GM23338 (cell line): ENCODE measurements at regions not wholly inside any gene's neighbourhood (a gene's known extent, or its start where the extent isn't known, plus 50 kb on each side); places are given as distances from the start of the nearest gene placed in this dataset.

Source experiments
- ATAC-seq: fragments of 200-7000 bp; cut with Tn5 transposase; 3 replicates; pipeline ENCODE4 v1.9.1; 2020
- DNase-seq: peaks from one replicate; pipeline ENCODE4 v3.0.0-alpha.2; 2015; ENCODE audit warnings: low spot score
- H2AFZ ChIP-seq: fragments of 200-600 bp; sonication (generic); 2 replicates; pipeline ENCODE4 v1.8.0; 2016; ENCODE audit warnings: antibody characterized with exemption, mild to moderate bottlenecking, moderate library complexity
- H3F3A ChIP-seq: fragments of 200-600 bp; sonication (generic); replicated peaks from 2 replicates; pipeline ENCODE4 v1.8.0; 2017; ENCODE audit warnings: antibody characterized with exemption, mixed run types, low read depth
- H3K27ac ChIP-seq: fragments of 200-600 bp; sonication (generic); 2 replicates; pipeline ENCODE4 v1.6.1; 2016; ENCODE audit warnings: low read depth
- H3K27me3 ChIP-seq: fragments of 200-600 bp; sonication (generic); 2 replicates; pipeline ENCODE4 v1.8.0; 2016; ENCODE audit warnings: mild to moderate bottlenecking, mixed run types, moderate library complexity; ENCODE audit not compliant: insufficient read depth
- H3K36me3 ChIP-seq: fragments of 200-600 bp; sonication (generic); 2 replicates; pipeline ENCODE4 v1.8.0; 2016; ENCODE audit warnings: mild to moderate bottlenecking; ENCODE audit not compliant: insufficient read depth
- H3K4me1 ChIP-seq: fragments of 200-600 bp; sonication (generic); 2 replicates; pipeline ENCODE4 v1.8.0; 2016; ENCODE audit warnings: mild to moderate bottlenecking, moderate library complexity; ENCODE audit not compliant: insufficient read depth
- H3K4me2 ChIP-seq: fragments of 200-600 bp; sonication (generic); 2 replicates; pipeline ENCODE4 v1.7.1; 2017; ENCODE audit warnings: mixed run types
- H3K4me3 ChIP-seq: fragments of 200-600 bp; sonication (generic); 2 replicates; pipeline ENCODE4 v1.6.1; 2016; ENCODE audit warnings: mixed run types
- H3K79me2 ChIP-seq: fragments of 200-600 bp; sonication (generic); replicated peaks from 2 replicates; pipeline ENCODE4 v1.8.0; 2017; ENCODE audit warnings: mild to moderate bottlenecking; ENCODE audit not compliant: insufficient read depth
- H3K9me2 ChIP-seq: fragments of 200-600 bp; sonication (generic); 2 replicates; pipeline ENCODE4 v1.8.0; 2017; ENCODE audit not compliant: insufficient read depth
- H4K20me1 ChIP-seq: fragments of 200-600 bp; sonication (generic); replicated peaks from 2 replicates; pipeline ENCODE4 v1.8.0; 2017; ENCODE audit warnings: mild to moderate bottlenecking; ENCODE audit not compliant: insufficient read depth
- H3K27ac Mint-ChIP-seq: 2 replicates; pipeline ENCODE4 v1.8.0; 2020; ENCODE audit warnings: inconsistent platforms, mild to moderate bottlenecking, moderate library complexity, mixed read lengths
- H3K27me3 Mint-ChIP-seq: 3 replicates; pipeline ENCODE4 v1.8.0; 2022; ENCODE audit warnings: low read depth, mild to moderate bottlenecking, moderate library complexity, mixed read lengths, inconsistent platforms; ENCODE audit not compliant: insufficient read depth, poor library complexity
- H3K36me3 Mint-ChIP-seq: 3 replicates; pipeline ENCODE4 v1.8.0; 2021; ENCODE audit warnings: low read depth, mild to moderate bottlenecking, inconsistent platforms, moderate library complexity, mixed read lengths
- H3K4me1 Mint-ChIP-seq: 3 replicates; pipeline ENCODE4 v1.8.0; 2020; ENCODE audit warnings: mild to moderate bottlenecking, inconsistent platforms, mixed read lengths
- H3K4me3 Mint-ChIP-seq: 3 replicates; pipeline ENCODE4 v1.8.0; 2021; ENCODE audit warnings: moderate library complexity, mild to moderate bottlenecking, inconsistent platforms, mixed read lengths
- H3K9me3 Mint-ChIP-seq: 3 replicates; pipeline ENCODE4 v1.8.0; 2020; ENCODE audit warnings: moderate library complexity, mild to moderate bottlenecking, inconsistent platforms, mixed read lengths
- CREB1 ChIP-seq: fragments of 250-450 bp; sonication (Bioruptor Pico); IDR thresholded peaks from 2 replicates; pipeline ENCODE4 v1.5.0; 2020; ENCODE audit warnings: low read depth, mild to moderate bottlenecking, moderate library complexity
- CTCF ChIP-seq, 2 experiments: fragments of 200-600 bp in 1 of 2; sonication (generic) in 1 of 2; conservative IDR thresholded peaks; 2 replicates each; pipeline versions ENCODE4 v1.5.1 to v1.6.1; 2016 to 2017; ENCODE audit warnings: antibody characterized with exemption in 2 of 2, low read depth in 2 of 2, mild to moderate bottlenecking in 2 of 2, moderate library complexity in 1 of 2
- EZH2 ChIP-seq: fragments of 200-600 bp; sonication (generic); IDR thresholded peaks from one replicate; pipeline ENCODE4 v1.8.0; 2017; ENCODE audit warnings: antibody characterized with exemption, mild to moderate bottlenecking, low read depth; ENCODE audit not compliant: unreplicated experiment
- EZH2phosphoT487 ChIP-seq: fragments of 200-600 bp; sonication (generic); IDR thresholded peaks from one replicate; pipeline ENCODE4 v1.8.1; 2018; ENCODE audit warnings: antibody characterized with exemption; ENCODE audit not compliant: unreplicated experiment
- JUNB ChIP-seq: IDR thresholded peaks from one replicate; pipeline ENCODE4 v1.6.1; 2016; ENCODE audit warnings: antibody characterized with exemption; ENCODE audit not compliant: unreplicated experiment
- NANOG ChIP-seq: IDR thresholded peaks from 2 replicates; pipeline ENCODE4 v1.6.1; 2016; ENCODE audit warnings: antibody characterized with exemption, borderline replicate concordance
- REST ChIP-seq: IDR thresholded peaks from one replicate; pipeline ENCODE4 v1.6.1; 2018; ENCODE audit warnings: antibody characterized with exemption; ENCODE audit not compliant: unreplicated experiment
- STAT1 ChIP-seq: IDR thresholded peaks from one replicate; pipeline ENCODE4 v1.6.1; 2016; ENCODE audit warnings: antibody characterized with exemption; ENCODE audit not compliant: unreplicated experiment
- ZNF114 ChIP-seq: fragments of 250-450 bp; sonication (Bioruptor Pico); IDR thresholded peaks from 2 replicates; pipeline ENCODE4 v1.5.0; 2020; ENCODE audit warnings: mild to moderate bottlenecking, moderate library complexity
- ZNF331 ChIP-seq: fragments of 250-450 bp; sonication (Bioruptor Pico); IDR thresholded peaks from 2 replicates; pipeline ENCODE4 v1.5.0; 2020; ENCODE audit warnings: low read depth, mild to moderate bottlenecking, moderate library complexity
- ZNF462 ChIP-seq: fragments of 250-450 bp; sonication (Bioruptor Pico); IDR thresholded peaks from 2 replicates; pipeline ENCODE4 v1.5.0; 2020; ENCODE audit warnings: mild to moderate bottlenecking, moderate library complexity

GRCh38 chr12:105670672-105671071 lies 340.2 kb downstream of the C12orf75 start (continued):
- TF ChIP-seq REST, result no peak

- no peaks in the 10 kb centered on the region for H3K9me3 Mint-ChIP-seq
- H3K79me2 ChIP-seq, result no peaks in the 10 kb centered on the region
- no peaks in the 10 kb centered on the region for H3K36me3 Mint-ChIP-seq
- no peaks in the 10 kb centered on the region for H3F3A ChIP-seq
- H3K27ac Mint-ChIP-seq, result no peak overlapping the region
- DNase-seq (no peak), ATAC-seq (no peak)
- no peak overlapping the region for H3K4me2 ChIP-seq
- H4K20me1 ChIP-seq, result no peaks in the 10 kb centered on the region
- H3K36me3 ChIP-seq, result no peaks in the 10 kb centered on the region
- no peak overlapping the region for H3K27ac ChIP-seq
- H3K27me3 ChIP-seq, result no peaks in the 10 kb centered on the region
- peaks cover 2% of the 10 kb centered on the region for H3K27me3 Mint-ChIP-seq
- H3K4me1 Mint-ChIP-seq, result no peaks in the 10 kb centered on the region
- no peak overlapping the region for H3K4me3 Mint-ChIP-seq
- H3K9me2 ChIP-seq, result peaks cover 15% of the 10 kb centered on the region
- H3K4me1 ChIP-seq, result no peaks in the 10 kb centered on the region
- no peak overlapping the region for H2AFZ ChIP-seq
- no peak overlapping the region for H3K4me3 ChIP-seq
- TF ChIP-seq CTCF (conservative IDR thresholded peaks at IDR 0.05; ENCODE audit: low read depth in 2 of 2) (no peak), JUNB (no peak), REST (no peak), NANOG (no peak), ZNF331 (CRISPR knock-in tag) (no peak), ZNF114 (CRISPR knock-in tag) (no peak), EZH2phosphoT487 (no peak), CREB1 (CRISPR knock-in tag) (no peak), EZH2 (no peak), ZNF462 (CRISPR knock-in tag) (no peak), STAT1 (no peak)
These were observed 341.2 kb downstream of the C12orf75 start for GRCh38 chr12:105671720-105672119.
